Type B pancreatic cell (in vitro differentiated cells): ENCODE measurements at regions not wholly inside any gene's neighbourhood (a gene's known extent, or its start where the extent isn't known, plus 50 kb on each side); places are given as distances from the start of the nearest gene placed in this dataset.

Experiments used
- DNase-seq: peaks from one replicate; pipeline ENCODE4 v3.0.0; 2021; ENCODE audit warnings: mixed read lengths; ENCODE audit not compliant: unreplicated experiment; ENCODE audit errors: extremely low spot score
- H3K27ac Mint-ChIP-seq: 2 replicates; pipeline ENCODE4 v1.8.0; 2021; ENCODE audit warnings: mild to moderate bottlenecking, mixed read lengths
- H3K27me3 Mint-ChIP-seq: 2 replicates; pipeline ENCODE4 v1.8.0; 2021; ENCODE audit warnings: mixed read lengths
- H3K36me3 Mint-ChIP-seq: 2 replicates; pipeline ENCODE4 v1.8.0; 2021; ENCODE audit warnings: mixed read lengths
- H3K4me1 Mint-ChIP-seq: one replicate; pipeline ENCODE4 v1.8.0; 2021; ENCODE audit warnings: mixed read lengths; ENCODE audit not compliant: unreplicated experiment
- H3K4me3 Mint-ChIP-seq: 2 replicates; pipeline ENCODE4 v1.8.0; 2021; ENCODE audit warnings: mild to moderate bottlenecking, mixed read lengths
- H3K9me3 Mint-ChIP-seq: 2 replicates; pipeline ENCODE4 v1.8.0; 2021; ENCODE audit warnings: mixed read lengths
- TF ChIP-seq, protein P1 (sequence below): fragments of 200-600 bp; sonication (generic); conservative IDR thresholded peaks from 2 replicates; pipeline ENCODE4 v1.5.0; 2021; ENCODE audit warnings: antibody characterized with exemption, mild to moderate bottlenecking

- H3K27me3 Mint-ChIP-seq, result no peaks in the 10 kb centered on the region
- TF ChIP-seq, protein P1, sequence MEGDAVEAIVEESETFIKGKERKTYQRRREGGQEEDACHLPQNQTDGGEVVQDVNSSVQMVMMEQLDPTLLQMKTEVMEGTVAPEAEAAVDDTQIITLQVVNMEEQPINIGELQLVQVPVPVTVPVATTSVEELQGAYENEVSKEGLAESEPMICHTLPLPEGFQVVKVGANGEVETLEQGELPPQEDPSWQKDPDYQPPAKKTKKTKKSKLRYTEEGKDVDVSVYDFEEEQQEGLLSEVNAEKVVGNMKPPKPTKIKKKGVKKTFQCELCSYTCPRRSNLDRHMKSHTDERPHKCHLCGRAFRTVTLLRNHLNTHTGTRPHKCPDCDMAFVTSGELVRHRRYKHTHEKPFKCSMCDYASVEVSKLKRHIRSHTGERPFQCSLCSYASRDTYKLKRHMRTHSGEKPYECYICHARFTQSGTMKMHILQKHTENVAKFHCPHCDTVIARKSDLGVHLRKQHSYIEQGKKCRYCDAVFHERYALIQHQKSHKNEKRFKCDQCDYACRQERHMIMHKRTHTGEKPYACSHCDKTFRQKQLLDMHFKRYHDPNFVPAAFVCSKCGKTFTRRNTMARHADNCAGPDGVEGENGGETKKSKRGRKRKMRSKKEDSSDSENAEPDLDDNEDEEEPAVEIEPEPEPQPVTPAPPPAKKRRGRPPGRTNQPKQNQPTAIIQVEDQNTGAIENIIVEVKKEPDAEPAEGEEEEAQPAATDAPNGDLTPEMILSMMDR, result peak; percentile 27
- no peaks in the 10 kb centered on the region for H3K9me3 Mint-ChIP-seq
- H3K27ac Mint-ChIP-seq, result peak overlapping the region; percentile 7
- no peak overlapping the region for H3K4me3 Mint-ChIP-seq
- no peak for DNase-seq
- peaks cover 23% of the 10 kb centered on the region for H3K4me1 Mint-ChIP-seq
- no peaks in the 10 kb centered on the region for H3K36me3 Mint-ChIP-seq
Measured at GRCh38 chr3:27533718-27534573, 49.8 kb upstream of the SLC4A7 start.
